ENCODE measurements at regions not wholly inside any gene's neighbourhood (a gene's known extent, or its start where the extent isn't known, plus 50 kb on each side); places are given as distances from the start of the nearest gene placed in this dataset.

DNA sequence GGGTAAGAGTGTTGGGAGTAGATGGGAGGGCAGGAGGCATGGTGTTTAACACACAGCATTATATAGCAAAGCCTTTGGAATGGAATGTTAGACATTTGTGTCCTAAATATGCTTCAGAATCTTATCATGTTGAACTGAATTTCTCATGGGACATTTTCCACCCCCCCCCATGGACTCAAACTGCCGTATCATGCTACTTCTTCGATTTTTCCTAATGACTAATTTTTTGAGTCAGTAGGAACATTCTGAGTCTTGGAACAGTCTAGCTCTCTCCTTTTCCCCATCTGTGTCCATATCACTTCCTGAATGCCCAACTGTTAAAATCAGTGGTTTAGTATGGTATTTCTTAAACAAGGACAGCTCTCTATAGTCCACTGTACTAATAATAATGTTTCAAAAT, 380.6 kb downstream of the TLE4 start:
- dilution Hi-C loops (cut with MboI; ENCODE audit: extremely low pct_ligation_motif_present, low sequenced_read_pairs) = no loop called here
- H3K9me1 ChIP-seq (replicated peaks; ENCODE audit: control insufficient read depth, extremely low read depth, insufficient read depth, low read length) = no peaks in the 10 kb centered on the region
- no peaks in the 10 kb centered on the region for H3K36me3 ChIP-seq (ENCODE audit: control insufficient read depth in 2 of 2, extremely low read depth in 1 of 2, insufficient read depth in 2 of 2, low read length in 2 of 2)
- TF ChIP-seq MYC (IDR thresholded peaks at IDR 0.05; ENCODE audit: low read depth, low read length) (no peak), FOS (IDR thresholded peaks at IDR 0.05; ENCODE audit: borderline replicate concordance, insufficient read depth, low read length) (no peak), EZH2 (IDR thresholded peaks at IDR 0.05; ENCODE audit: borderline replicate concordance, low read depth, low read length, severe bottlenecking) (no peak), JUN (IDR thresholded peaks at IDR 0.05; ENCODE audit: borderline replicate concordance, insufficient read depth, insufficient read length, low read depth) (no peak)
- H3K9me3 ChIP-seq (replicated peaks; ENCODE audit: control insufficient read depth, insufficient read depth, low read length) = no peaks in the 10 kb centered on the region
- no peaks in the 10 kb centered on the region for H3K27me3 ChIP-seq (ENCODE audit: control insufficient read depth in 2 of 2, insufficient read depth in 2 of 2, low read length in 2 of 2)
- DNase-seq (ENCODE audit: low read depth, low spot score) (no peak), FAIRE-seq (no peak)
- BruUV-seq (replicated peaks) = no TSS peak
- CTCF ChIA-PET = no interaction called here
- H4K20me1 ChIP-seq (replicated peaks; ENCODE audit: control insufficient read depth, extremely low read depth, insufficient read depth, low read length) = no peaks in the 10 kb centered on the region
- no peak overlapping the region for H3K27ac ChIP-seq (ENCODE audit: insufficient read depth, low read depth, low read length)
- no peak overlapping the region for H3K9ac ChIP-seq (replicated peaks; ENCODE audit: extremely low read depth, insufficient read depth, low read length)
- POLR2A ChIA-PET = no interaction called here
- no peak overlapping the region for H3K4me3 ChIP-seq (replicated peaks in 1 of 3; ENCODE audit: insufficient read depth in 1 of 3, low read depth in 1 of 3, low read length in 3 of 3)
- no peak overlapping the region for H3K4me2 ChIP-seq (ENCODE audit: insufficient read depth, low read length)
- H3K4me1 ChIP-seq (ENCODE audit: control insufficient read depth, extremely low read depth, insufficient read depth, low read length) = no peaks in the 10 kb centered on the region
- intact Hi-C loops (cut with micrococcal nuclease) = no loop called here
- no peaks in the 10 kb centered on the region for H3K79me2 ChIP-seq (ENCODE audit: control insufficient read depth, insufficient read depth, low read length)
- no peak overlapping the region for H2AFZ ChIP-seq (ENCODE audit: low read depth, low read length)

DNA sequence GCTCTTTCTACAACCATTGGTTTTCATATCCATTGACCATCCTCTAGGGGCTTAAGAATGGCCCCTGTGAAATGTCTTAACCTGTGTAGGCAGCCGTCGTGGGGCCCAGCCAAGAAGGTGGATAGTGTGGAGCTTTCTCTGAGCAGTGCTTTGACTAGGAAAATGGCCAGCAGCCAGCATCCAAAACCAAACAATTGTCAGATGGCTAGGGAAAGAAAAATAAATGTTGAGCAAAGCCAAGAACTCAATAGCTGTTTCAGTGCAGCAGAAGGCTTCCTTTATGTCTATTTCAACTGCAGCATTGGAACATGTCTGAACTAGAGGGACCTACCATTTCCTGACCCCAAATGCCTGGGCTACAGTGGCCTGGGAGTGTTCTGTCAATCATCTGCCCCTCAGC, 374.9 kb downstream of the TLE4 start:
- FAIRE-seq = no peak
- BruUV-seq (replicated peaks) = no TSS peak
- intact Hi-C loops (cut with micrococcal nuclease) (loop anchor here (10.0 kb wide), 1 partner anchor 1342 kb away; no protein-coding TSS in a partner anchor), dilution Hi-C loops (cut with MboI; ENCODE audit: extremely low pct_ligation_motif_present, low sequenced_read_pairs) (no loop called here)
- Histone ChIP-seq H3K4me3 (replicated peaks in 1 of 3; ENCODE audit: insufficient read depth in 1 of 3, low read depth in 1 of 3, low read length in 3 of 3) (no peak overlapping the region), H4K20me1 (replicated peaks; ENCODE audit: control insufficient read depth, extremely low read depth, insufficient read depth, low read length) (no peaks in the 10 kb centered on the region), H3K36me3 (ENCODE audit: control insufficient read depth in 2 of 2, extremely low read depth in 1 of 2, insufficient read depth in 2 of 2, low read length in 2 of 2) (no peaks in the 10 kb centered on the region), H3K9me1 (replicated peaks; ENCODE audit: control insufficient read depth, extremely low read depth, insufficient read depth, low read length) (no peaks in the 10 kb centered on the region), H3K4me2 (ENCODE audit: insufficient read depth, low read length) (no peak overlapping the region), H2AFZ (ENCODE audit: low read depth, low read length) (no peak overlapping the region), H3K79me2 (ENCODE audit: control insufficient read depth, insufficient read depth, low read length) (no peaks in the 10 kb centered on the region), H3K27ac (ENCODE audit: insufficient read depth, low read depth, low read length) (no peak overlapping the region), H3K9ac (replicated peaks; ENCODE audit: extremely low read depth, insufficient read depth, low read length) (no peak overlapping the region), H3K4me1 (ENCODE audit: control insufficient read depth, extremely low read depth, insufficient read depth, low read length) (peaks cover 6% of the 10 kb centered on the region), H3K27me3 (ENCODE audit: control insufficient read depth in 2 of 2, insufficient read depth in 2 of 2, low read length in 2 of 2) (no peaks in the 10 kb centered on the region), H3K9me3 (replicated peaks; ENCODE audit: control insufficient read depth, insufficient read depth, low read length) (no peaks in the 10 kb centered on the region)
- DNase-seq (ENCODE audit: low read depth, low spot score) = peak; percentile 45
- CTCF ChIA-PET = interaction anchor here (1.2 kb wide), 1 partner anchor 9 kb away, joined by 3 read pairs; no protein-coding TSS in a partner anchor
- POLR2A ChIA-PET = interaction anchor here (0.6 kb wide), 1 partner anchor 669 kb away, joined by 3 read pairs; no protein-coding TSS in a partner anchor
- TF ChIP-seq POLR2AphosphoS5 (IDR thresholded peaks at IDR 0.05; ENCODE audit: insufficient read depth, low read depth, low read length) = no peak
- no peak for TF ChIP-seq POLR2A (IDR thresholded peaks at IDR 0.05; ENCODE audit: low read depth, low read length)
- TF ChIP-seq, protein P1, sequence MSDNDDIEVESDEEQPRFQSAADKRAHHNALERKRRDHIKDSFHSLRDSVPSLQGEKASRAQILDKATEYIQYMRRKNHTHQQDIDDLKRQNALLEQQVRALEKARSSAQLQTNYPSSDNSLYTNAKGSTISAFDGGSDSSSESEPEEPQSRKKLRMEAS (IDR thresholded peaks at IDR 0.05; ENCODE audit: insufficient read depth, insufficient read length) = no peak
- TF ChIP-seq EZH2 (IDR thresholded peaks at IDR 0.05; ENCODE audit: borderline replicate concordance, low read depth, low read length, severe bottlenecking) = no peak
- TF ChIP-seq JUN (IDR thresholded peaks at IDR 0.05; ENCODE audit: borderline replicate concordance, insufficient read depth, insufficient read length, low read depth) = no peak
- TF ChIP-seq, protein P2, sequence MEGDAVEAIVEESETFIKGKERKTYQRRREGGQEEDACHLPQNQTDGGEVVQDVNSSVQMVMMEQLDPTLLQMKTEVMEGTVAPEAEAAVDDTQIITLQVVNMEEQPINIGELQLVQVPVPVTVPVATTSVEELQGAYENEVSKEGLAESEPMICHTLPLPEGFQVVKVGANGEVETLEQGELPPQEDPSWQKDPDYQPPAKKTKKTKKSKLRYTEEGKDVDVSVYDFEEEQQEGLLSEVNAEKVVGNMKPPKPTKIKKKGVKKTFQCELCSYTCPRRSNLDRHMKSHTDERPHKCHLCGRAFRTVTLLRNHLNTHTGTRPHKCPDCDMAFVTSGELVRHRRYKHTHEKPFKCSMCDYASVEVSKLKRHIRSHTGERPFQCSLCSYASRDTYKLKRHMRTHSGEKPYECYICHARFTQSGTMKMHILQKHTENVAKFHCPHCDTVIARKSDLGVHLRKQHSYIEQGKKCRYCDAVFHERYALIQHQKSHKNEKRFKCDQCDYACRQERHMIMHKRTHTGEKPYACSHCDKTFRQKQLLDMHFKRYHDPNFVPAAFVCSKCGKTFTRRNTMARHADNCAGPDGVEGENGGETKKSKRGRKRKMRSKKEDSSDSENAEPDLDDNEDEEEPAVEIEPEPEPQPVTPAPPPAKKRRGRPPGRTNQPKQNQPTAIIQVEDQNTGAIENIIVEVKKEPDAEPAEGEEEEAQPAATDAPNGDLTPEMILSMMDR (IDR thresholded peaks at IDR 0.05; ENCODE audit: extremely low read depth in 1 of 2, insufficient read depth in 1 of 2, low read depth in 1 of 2, low read length in 2 of 2) = no peak
- no peak for TF ChIP-seq MYC (IDR thresholded peaks at IDR 0.05; ENCODE audit: low read depth, low read length)
- TF ChIP-seq FOS (IDR thresholded peaks at IDR 0.05; ENCODE audit: borderline replicate concordance, insufficient read depth, low read length) = no peak
- TF ChIP-seq GATA2 (IDR thresholded peaks at IDR 0.05; ENCODE audit: insufficient read depth, insufficient read length, low read depth, low read length) = no peak
